ENCODE measurements at regions not wholly inside any gene's neighbourhood (a gene's known extent, or its start where the extent isn't known, plus 50 kb on each side); places are given as distances from the start of the nearest gene placed in this dataset.

GRCh38 chr14:99347561-99347960, 75.6 kb upstream of the BCL11B start:
- no peak overlapping the region for H3K27ac ChIP-seq (replicated peaks)
- no peaks in the 10 kb centered on the region for H3K9me3 ChIP-seq (replicated peaks)
- no peaks in the 10 kb centered on the region for H3K36me3 ChIP-seq
- H3K27me3 ChIP-seq (ENCODE audit: low read depth) = peaks cover 22% of the 10 kb centered on the region
- TF ChIP-seq, protein P1, sequence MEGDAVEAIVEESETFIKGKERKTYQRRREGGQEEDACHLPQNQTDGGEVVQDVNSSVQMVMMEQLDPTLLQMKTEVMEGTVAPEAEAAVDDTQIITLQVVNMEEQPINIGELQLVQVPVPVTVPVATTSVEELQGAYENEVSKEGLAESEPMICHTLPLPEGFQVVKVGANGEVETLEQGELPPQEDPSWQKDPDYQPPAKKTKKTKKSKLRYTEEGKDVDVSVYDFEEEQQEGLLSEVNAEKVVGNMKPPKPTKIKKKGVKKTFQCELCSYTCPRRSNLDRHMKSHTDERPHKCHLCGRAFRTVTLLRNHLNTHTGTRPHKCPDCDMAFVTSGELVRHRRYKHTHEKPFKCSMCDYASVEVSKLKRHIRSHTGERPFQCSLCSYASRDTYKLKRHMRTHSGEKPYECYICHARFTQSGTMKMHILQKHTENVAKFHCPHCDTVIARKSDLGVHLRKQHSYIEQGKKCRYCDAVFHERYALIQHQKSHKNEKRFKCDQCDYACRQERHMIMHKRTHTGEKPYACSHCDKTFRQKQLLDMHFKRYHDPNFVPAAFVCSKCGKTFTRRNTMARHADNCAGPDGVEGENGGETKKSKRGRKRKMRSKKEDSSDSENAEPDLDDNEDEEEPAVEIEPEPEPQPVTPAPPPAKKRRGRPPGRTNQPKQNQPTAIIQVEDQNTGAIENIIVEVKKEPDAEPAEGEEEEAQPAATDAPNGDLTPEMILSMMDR (IDR thresholded peaks at IDR 0.05; ENCODE audit: borderline replicate concordance) = no peak
- intact Hi-C loops (cut with micrococcal nuclease) = no loop called here
- no peak overlapping the region for H3K4me3 ChIP-seq
- no peak for DNase-seq
- H3K4me1 ChIP-seq = no peaks in the 10 kb centered on the region

GRCh38 chr14:99346470-99347080, 74.6 kb upstream of the BCL11B start:
- TF ChIP-seq, protein P1 (IDR thresholded peaks at IDR 0.05; ENCODE audit: borderline replicate concordance) = no peak
- no peak for DNase-seq
- no peak overlapping the region for H3K4me3 ChIP-seq
- H3K9me3 ChIP-seq (replicated peaks) = no peaks in the 10 kb centered on the region
- intact Hi-C loops (cut with micrococcal nuclease) = no loop called here
- H3K4me1 ChIP-seq = no peaks in the 10 kb centered on the region
- peaks cover 14% of the 10 kb centered on the region for H3K27me3 ChIP-seq (ENCODE audit: low read depth)
- H3K36me3 ChIP-seq = no peaks in the 10 kb centered on the region
- no peak overlapping the region for H3K27ac ChIP-seq (replicated peaks)

DNA sequence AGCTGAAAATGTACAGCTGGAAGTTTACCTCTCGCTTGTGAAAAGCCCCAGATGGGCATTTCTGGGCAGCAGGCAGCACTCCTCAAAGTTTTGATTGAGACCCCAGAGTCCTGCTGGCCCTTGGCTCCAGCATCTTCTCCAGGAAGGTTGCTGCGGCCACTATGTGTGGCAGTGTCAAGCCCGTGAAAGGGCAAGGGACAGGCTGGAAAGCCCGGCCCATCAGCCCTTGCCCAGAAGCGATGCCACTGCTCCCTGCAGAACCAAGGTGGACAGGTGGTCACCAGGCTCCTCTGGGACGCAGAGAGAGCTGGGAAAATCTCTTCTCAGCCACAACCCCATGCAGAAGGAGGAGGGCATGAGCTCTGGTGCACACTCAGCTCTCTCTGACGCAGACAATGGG, 73.5 kb upstream of the BCL11B start:
- intact Hi-C loops (cut with micrococcal nuclease) = no loop called here
- Histone ChIP-seq H3K4me3 (no peak overlapping the region), H3K4me1 (no peaks in the 10 kb centered on the region), H3K27me3 (ENCODE audit: low read depth) (peaks cover 14% of the 10 kb centered on the region), H3K36me3 (no peaks in the 10 kb centered on the region), H3K9me3 (replicated peaks) (no peaks in the 10 kb centered on the region), H3K27ac (replicated peaks) (no peak overlapping the region)
- TF ChIP-seq, protein P1 (IDR thresholded peaks at IDR 0.05; ENCODE audit: borderline replicate concordance) = no peak
- no peak for DNase-seq

DNA sequence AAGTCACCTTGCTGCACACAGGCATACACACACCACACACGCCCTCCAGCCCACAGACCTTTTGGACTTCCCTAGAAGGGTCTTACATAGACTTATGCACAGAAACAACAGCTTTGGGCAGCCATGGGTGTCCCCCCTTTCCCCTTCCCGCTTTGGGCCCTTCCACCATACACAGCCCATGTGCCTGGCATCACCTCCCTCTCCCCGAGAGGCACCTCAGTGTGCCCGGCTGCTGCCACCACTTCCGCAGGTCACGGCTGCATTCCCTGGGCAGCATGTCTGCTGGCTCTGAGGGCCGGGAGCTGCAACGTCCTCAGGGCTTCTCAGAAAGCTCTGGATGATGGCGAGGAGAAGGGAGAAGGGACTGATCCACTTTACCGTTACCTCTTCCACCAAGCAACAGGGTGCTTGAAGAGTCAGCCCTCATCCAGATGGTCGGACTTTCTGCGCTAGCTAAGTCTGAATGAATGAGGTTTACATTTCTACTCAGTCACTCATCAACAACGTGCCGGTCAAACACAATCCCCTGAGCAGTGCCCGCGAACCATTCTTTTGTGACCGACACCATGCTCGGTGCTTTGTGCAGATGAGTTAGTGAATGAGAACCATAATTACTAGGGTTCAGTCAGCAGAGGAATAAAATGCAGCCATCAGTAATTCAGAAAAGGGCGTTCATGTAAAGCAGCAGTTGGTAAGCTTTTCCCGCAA, 72.2 kb upstream of the BCL11B start:
- Histone ChIP-seq H3K4me3 (no peak overlapping the region), H3K9me3 (replicated peaks) (peaks cover 6% of the 10 kb centered on the region), H3K4me1 (no peaks in the 10 kb centered on the region), H3K36me3 (no peaks in the 10 kb centered on the region), H3K27me3 (ENCODE audit: low read depth) (peaks cover 17% of the 10 kb centered on the region), H3K27ac (replicated peaks) (no peak overlapping the region)
- no peak for DNase-seq
- intact Hi-C loops (cut with micrococcal nuclease) = no loop called here
- TF ChIP-seq, protein P1 (IDR thresholded peaks at IDR 0.05; ENCODE audit: borderline replicate concordance) = no peak

GRCh38 chr14:99342906-99343305, 70.9 kb upstream of the BCL11B start:
- H3K4me3 ChIP-seq = no peak overlapping the region
- H3K9me3 ChIP-seq (replicated peaks) = peaks cover 7% of the 10 kb centered on the region
- peaks cover 28% of the 10 kb centered on the region for H3K27me3 ChIP-seq (ENCODE audit: low read depth)
- TF ChIP-seq, protein P1 (IDR thresholded peaks at IDR 0.05; ENCODE audit: borderline replicate concordance) = no peak
- no peaks in the 10 kb centered on the region for H3K4me1 ChIP-seq
- no peak overlapping the region for H3K27ac ChIP-seq (replicated peaks)
- DNase-seq = no peak
- intact Hi-C loops (cut with micrococcal nuclease) = no loop called here
- no peaks in the 10 kb centered on the region for H3K36me3 ChIP-seq
